ENCODE measurements at regions not wholly inside any gene's neighbourhood (a gene's known extent, or its start where the extent isn't known, plus 50 kb on each side); places are given as distances from the start of the nearest gene placed in this dataset.

- no peak for DNase-seq (ENCODE audit: low read depth)
Measured at GRCh38 chr1:30303387-30303786, 420.0 kb downstream of the MATN1 start.

- no peak for DNase-seq (ENCODE audit: low read depth)
Measured at GRCh38 chr1:30302858-30303257, 420.5 kb downstream of the MATN1 start.

GRCh38 chr1:30300669-30301068 is 422.7 kb downstream of the MATN1 start:
- no peak for DNase-seq (ENCODE audit: low read depth)

- DNase-seq (ENCODE audit: low read depth), result no peak
Measured at GRCh38 chr1:30299393-30299792, 424.0 kb downstream of the MATN1 start.

- DNase-seq (ENCODE audit: low read depth), result no peak
Measured at GRCh38 chr1:30295674-30296073, 427.7 kb downstream of the MATN1 start.

- DNase-seq (ENCODE audit: low read depth), result no peak
Measured at GRCh38 chr1:30295266-30295665, 428.1 kb downstream of the MATN1 start.

GRCh38 chr1:30294508-30294907 is 428.9 kb downstream of the MATN1 start:
- DNase-seq (ENCODE audit: low read depth), result no peak

- no peak for DNase-seq (ENCODE audit: low read depth)
Measured at GRCh38 chr1:30292451-30292850, 430.9 kb downstream of the MATN1 start.

GRCh38 chr1:30291526-30291925 is 431.9 kb downstream of the MATN1 start:
- DNase-seq (ENCODE audit: low read depth), result no peak

DNA sequence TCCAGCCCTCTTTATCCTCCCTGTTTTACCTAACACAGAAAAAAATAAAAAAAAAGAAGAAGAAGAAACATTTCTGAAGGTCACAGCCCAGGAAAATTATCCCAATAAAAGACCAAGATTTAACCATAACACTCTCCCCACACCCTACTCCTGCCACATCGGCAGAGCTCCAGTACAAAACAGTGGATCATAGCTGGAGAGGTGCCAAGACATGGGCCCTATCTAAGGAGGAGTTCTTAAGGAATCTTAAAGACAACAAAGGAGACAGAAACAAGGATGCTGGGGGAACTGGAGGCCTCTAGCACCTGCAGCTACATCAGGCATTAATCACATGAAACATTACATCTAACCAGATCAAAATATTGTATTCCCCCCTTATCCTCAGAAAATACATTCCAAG is 432.8 kb downstream of the MATN1 start:
- no peak for DNase-seq (ENCODE audit: low read depth)

DNA sequence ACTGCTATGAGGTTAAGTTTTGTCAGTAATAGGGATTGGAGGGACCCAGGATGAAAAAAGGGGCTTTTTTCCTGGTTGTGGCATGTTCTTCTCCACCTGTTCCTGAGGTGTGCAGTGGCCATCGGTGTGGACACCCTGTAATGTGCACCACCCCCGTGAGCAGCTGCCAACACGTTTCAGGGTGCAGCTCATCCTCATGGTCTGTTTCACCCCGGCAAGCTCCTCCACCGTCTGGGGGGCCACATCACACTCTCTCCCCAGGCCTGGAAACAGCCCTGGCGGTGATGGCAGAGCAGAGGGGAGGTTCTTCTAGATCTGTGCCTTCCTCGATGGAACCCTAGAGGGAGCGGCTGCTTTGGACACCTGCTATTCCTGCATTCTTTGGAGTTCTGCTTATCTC is 435.4 kb downstream of the MATN1 start:
- no peak for DNase-seq (ENCODE audit: low read depth)

GRCh38 chr1:30286988-30287839 is 436.2 kb downstream of the MATN1 start:
- no peak for DNase-seq (ENCODE audit: low read depth)

DNA sequence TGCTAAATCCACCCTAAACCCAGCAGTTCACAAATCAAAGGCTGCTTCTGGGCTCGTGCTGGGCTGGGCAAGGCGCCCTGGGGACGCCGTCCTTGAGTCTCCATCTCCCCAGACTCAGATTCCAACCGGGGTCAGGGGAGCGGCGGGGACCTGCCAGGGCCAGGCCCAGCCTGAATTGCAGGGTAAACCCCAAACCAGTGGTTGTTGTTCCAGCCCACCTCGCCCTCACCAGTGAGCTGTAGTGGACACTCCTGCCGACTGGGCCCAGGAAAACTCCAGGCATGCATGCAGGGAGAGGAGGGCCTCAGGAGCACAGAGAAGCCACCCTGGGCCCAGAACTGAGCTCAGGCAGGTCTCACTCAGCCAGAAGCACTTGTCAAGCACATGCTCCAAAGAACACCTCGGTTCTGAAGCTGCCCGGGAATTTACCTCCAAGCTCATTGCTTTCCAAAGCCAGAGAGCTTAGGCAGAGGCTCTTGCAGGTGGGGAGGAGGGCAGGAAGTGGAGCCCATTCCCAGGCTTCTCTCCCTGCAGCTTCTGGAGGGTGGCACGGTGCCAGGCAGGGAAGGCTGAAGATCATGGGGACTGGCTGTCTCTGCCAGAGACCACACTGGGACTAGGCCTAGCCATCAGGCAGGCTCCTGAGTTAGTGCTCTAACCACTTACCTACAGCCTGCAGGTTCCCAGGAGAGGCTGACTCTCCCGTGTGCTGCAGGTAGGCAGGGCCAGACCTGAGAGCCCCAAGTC is 437.0 kb downstream of the MATN1 start:
- no peak for DNase-seq (ENCODE audit: low read depth)

DNA sequence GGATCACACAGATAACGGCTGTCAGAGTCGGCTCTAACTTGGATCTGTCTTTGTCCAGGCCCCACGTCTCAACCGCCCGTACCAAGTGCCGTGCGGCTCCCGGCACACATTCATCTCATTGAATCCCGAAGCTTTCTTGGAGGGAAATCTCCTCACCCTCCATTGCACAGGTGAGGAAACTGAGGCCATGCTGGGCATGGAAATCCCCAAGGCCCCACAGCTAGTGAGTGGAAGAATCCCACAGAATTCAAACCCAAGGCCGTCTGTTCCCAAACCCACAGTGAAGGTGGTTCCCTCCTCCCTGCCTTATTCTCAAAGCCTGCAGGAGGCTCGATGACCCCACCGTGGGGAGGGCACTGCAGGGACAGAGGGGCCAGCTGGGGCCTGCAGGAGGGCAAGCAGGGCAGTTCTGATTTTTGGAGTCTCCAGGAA is 437.9 kb downstream of the MATN1 start:
- no peak for DNase-seq (ENCODE audit: low read depth)

- no peak for DNase-seq (ENCODE audit: low read depth)
Measured at GRCh38 chr1:30284728-30285475, 438.5 kb downstream of the MATN1 start.

DNA sequence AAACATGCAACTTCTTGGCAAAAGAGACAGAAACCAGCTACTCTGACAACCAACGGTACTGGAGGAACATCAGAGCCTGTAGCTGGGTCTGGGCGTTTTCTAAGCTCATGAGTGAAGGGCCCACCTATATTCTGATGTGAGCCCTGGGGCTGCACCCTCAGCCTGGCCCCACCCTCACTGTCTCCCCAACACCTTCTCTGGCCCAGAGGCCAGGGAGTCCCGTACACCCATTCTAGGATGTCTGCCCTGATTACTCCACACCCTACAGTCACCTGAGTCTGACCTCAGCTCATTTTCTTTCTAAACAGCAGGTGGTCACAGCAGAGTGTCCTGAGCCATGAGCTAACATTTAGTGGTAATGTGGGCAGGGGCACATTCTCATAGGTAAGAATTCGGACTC is 439.2 kb downstream of the MATN1 start:
- DNase-seq (ENCODE audit: low read depth), result no peak

DNA sequence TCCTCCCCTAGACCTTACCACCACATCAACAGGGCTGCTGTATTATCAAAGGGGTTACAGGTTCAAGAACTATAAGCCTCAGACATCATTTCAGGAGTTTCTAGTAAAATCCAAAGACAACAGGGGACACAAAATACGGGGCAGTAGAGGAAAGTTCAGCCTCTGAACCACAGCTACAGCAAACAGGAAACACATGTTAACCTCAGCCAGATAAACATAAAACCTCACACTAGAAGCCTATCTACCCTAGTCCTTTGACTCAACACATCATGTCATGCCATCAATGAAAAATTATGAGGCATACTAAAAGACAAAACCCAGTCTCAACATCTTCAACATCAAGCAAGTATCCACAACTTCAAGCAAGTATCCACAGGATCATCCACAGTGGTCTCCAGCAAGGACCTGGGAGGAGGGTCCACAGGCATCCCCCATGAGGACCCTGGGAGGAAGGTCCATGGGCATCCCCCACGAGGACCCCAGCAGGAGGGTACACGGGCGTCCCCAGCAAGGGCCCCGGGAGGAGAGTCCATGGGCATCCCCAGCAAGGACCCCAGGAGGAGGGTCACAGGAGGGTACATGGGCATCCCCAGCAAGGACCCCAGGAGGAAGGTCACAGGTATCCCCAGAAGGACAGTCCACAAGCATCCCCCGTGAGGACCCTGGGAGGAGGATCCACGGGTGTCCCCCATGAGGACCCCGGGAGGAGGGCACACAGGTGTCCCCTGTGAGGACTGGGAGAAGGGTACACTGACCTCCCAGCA is 440.0 kb downstream of the MATN1 start:
- DNase-seq (ENCODE audit: low read depth), result no peak

GRCh38 chr1:30280572-30280971 is 442.8 kb downstream of the MATN1 start:
- DNase-seq (ENCODE audit: low read depth), result no peak

DNA sequence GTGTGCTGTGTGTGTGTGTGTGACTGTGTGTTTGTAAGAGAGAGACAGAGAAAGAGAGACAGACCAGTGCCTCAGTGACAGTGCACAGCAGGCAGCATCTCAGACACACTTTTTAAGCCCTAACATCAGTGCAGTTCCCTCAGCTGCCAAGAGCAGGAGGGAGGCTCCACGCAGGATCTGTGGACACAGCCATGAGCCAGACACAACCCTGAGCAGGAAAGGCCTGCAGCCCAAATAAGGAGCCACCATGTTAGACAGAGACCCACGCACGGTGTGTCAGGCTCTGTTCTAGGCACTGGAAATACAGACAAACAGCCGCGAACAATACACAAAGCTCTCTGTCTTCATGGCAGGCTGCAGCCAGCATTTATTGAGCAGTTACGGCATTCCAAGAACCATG is 445.5 kb downstream of the MATN1 start:
- no peak for DNase-seq (ENCODE audit: low read depth)

GRCh38 chr1:30277415-30277814 is 446.0 kb downstream of the MATN1 start:
- DNase-seq (ENCODE audit: low read depth), result no peak
